Naive thymus-derived CD8-positive, alpha-beta T cell (primary cell): ENCODE measurements at regions not wholly inside any gene's neighbourhood (a gene's known extent, or its start where the extent isn't known, plus 50 kb on each side); places are given as distances from the start of the nearest gene placed in this dataset.

Experiments used
- ATAC-seq, 2 donors: fragments of 150-1000 bp; cut with Tn5 transposase in 1 of 2; sonication (Bioruptor Pico), chemical (Tn5 transposase) in 1 of 2; 1 replicate in 1 of 2; 2 replicates in 1 of 2; pipeline ENCODE4 v1.10.0; 2021; ENCODE audit warnings: mild to moderate bottlenecking in 2 of 2, moderate library complexity in 2 of 2
- POLR2A ChIA-PET: fragments of 350-600 bp; sonication (Branson Sonifier 250); formaldehyde crosslinking; loops from one replicate; lab custom pipeline; 2021; ENCODE audit warnings: antibody characterized with exemption; lab: Charles Lee
- DNase-seq, 10 donors: peaks; one replicate each; pipeline versions ENCODE4 v3.0.0 to v3.0.0-alpha.2; 2020 to 2022
- H3K27ac Mint-ChIP-seq, 10 donors: one replicate each; pipeline ENCODE4 v1.8.0; 2020 to 2022; ENCODE audit warnings: mild to moderate bottlenecking in 10 of 10, mixed read lengths in 10 of 10, moderate library complexity in 4 of 10, inconsistent platforms in 1 of 10
- H3K27me3 Mint-ChIP-seq, 5 donors: one replicate each; pipeline ENCODE4 v1.8.0; 2021 to 2022; ENCODE audit warnings: mixed read lengths in 5 of 5
- H3K36me3 Mint-ChIP-seq, 3 donors: one replicate each; pipeline ENCODE4 v1.8.0; 2020 to 2022; ENCODE audit warnings: mixed read lengths in 3 of 3, mild to moderate bottlenecking in 2 of 3, inconsistent platforms in 1 of 3
- H3K4me1 Mint-ChIP-seq, 4 donors: one replicate each; pipeline ENCODE4 v1.8.0; 2021 to 2022; ENCODE audit warnings: mixed read lengths in 4 of 4
- H3K4me3 Mint-ChIP-seq, 10 donors: one replicate each; pipeline ENCODE4 v1.8.0; 2020 to 2022; ENCODE audit warnings: mild to moderate bottlenecking in 10 of 10, mixed read lengths in 10 of 10, moderate library complexity in 6 of 10, inconsistent platforms in 1 of 10
- H3K9me3 Mint-ChIP-seq, 9 donors: one replicate each; pipeline ENCODE4 v1.8.0; 2020 to 2022; ENCODE audit warnings: mixed read lengths in 9 of 9, mild to moderate bottlenecking in 3 of 9, inconsistent platforms in 1 of 9, moderate library complexity in 1 of 9

GRCh38 chr20:48571949-48572847, 255.6 kb downstream of the PREX1 start:
- no peaks in the 10 kb centered on the region for H3K9me3 Mint-ChIP-seq
- ATAC-seq = no peak
- POLR2A ChIA-PET = no interaction called here
- H3K36me3 Mint-ChIP-seq = no peaks in the 10 kb centered on the region
- peaks cover 0 to 5% (median 2%) of the 10 kb centered on the region in 5 donors for H3K27me3 Mint-ChIP-seq
- no peak overlapping the region for H3K4me3 Mint-ChIP-seq
- no peaks in the 10 kb centered on the region for H3K4me1 Mint-ChIP-seq
- peak in 1 of 10 donors; percentile 28 for DNase-seq
- H3K27ac Mint-ChIP-seq = no peak overlapping the region

GRCh38 chr20:48569679-48570078, 258.1 kb downstream of the PREX1 start:
- H3K27me3 Mint-ChIP-seq = peaks cover 6 to 17% (median 11%) of the 10 kb centered on the region in 5 donors
- H3K4me1 Mint-ChIP-seq = no peaks in the 10 kb centered on the region
- H3K27ac Mint-ChIP-seq = no peak overlapping the region
- ATAC-seq (no peak), DNase-seq (no peak)
- POLR2A ChIA-PET = no interaction called here
- no peak overlapping the region for H3K4me3 Mint-ChIP-seq
- H3K9me3 Mint-ChIP-seq = peaks cover 0 to 3% (median 0%) of the 10 kb centered on the region in 9 donors
- H3K36me3 Mint-ChIP-seq = no peaks in the 10 kb centered on the region

- Mint-ChIP-seq H3K27me3 (peaks cover 6 to 20% (median 11%) of the 10 kb centered on the region in 5 donors), H3K27ac (no peak overlapping the region), H3K9me3 (peaks cover 0 to 5% (median 0%) of the 10 kb centered on the region in 9 donors), H3K4me1 (no peaks in the 10 kb centered on the region), H3K4me3 (no peak overlapping the region), H3K36me3 (no peaks in the 10 kb centered on the region)
- ATAC-seq = no peak
- POLR2A ChIA-PET = no interaction called here
- DNase-seq = no peak
Measured at GRCh38 chr20:48568520-48568919, 259.3 kb downstream of the PREX1 start.

GRCh38 chr20:48567145-48567544, 260.7 kb downstream of the PREX1 start:
- no peak overlapping the region for H3K27ac Mint-ChIP-seq
- POLR2A ChIA-PET = no interaction called here
- ATAC-seq (no peak), DNase-seq (peak in 1 of 10 donors; percentile 22)
- H3K27me3 Mint-ChIP-seq = peaks cover 6 to 20% (median 10%) of the 10 kb centered on the region in 5 donors
- no peaks in the 10 kb centered on the region for H3K36me3 Mint-ChIP-seq
- peaks cover 0 to 6% (median 0%) of the 10 kb centered on the region in 9 donors for H3K9me3 Mint-ChIP-seq
- no peak overlapping the region for H3K4me3 Mint-ChIP-seq
- H3K4me1 Mint-ChIP-seq = no peaks in the 10 kb centered on the region

- Mint-ChIP-seq H3K27ac (no peak overlapping the region), H3K36me3 (no peaks in the 10 kb centered on the region), H3K4me3 (no peak overlapping the region), H3K27me3 (peaks cover 6 to 20% (median 10%) of the 10 kb centered on the region in 5 donors), H3K4me1 (no peaks in the 10 kb centered on the region), H3K9me3 (peaks cover 0 to 6% (median 0%) of the 10 kb centered on the region in 9 donors)
- ATAC-seq (no peak), DNase-seq (no peak)
- POLR2A ChIA-PET = no interaction called here
Measured at GRCh38 chr20:48564982-48565539, 262.7 kb downstream of the PREX1 start.

DNA sequence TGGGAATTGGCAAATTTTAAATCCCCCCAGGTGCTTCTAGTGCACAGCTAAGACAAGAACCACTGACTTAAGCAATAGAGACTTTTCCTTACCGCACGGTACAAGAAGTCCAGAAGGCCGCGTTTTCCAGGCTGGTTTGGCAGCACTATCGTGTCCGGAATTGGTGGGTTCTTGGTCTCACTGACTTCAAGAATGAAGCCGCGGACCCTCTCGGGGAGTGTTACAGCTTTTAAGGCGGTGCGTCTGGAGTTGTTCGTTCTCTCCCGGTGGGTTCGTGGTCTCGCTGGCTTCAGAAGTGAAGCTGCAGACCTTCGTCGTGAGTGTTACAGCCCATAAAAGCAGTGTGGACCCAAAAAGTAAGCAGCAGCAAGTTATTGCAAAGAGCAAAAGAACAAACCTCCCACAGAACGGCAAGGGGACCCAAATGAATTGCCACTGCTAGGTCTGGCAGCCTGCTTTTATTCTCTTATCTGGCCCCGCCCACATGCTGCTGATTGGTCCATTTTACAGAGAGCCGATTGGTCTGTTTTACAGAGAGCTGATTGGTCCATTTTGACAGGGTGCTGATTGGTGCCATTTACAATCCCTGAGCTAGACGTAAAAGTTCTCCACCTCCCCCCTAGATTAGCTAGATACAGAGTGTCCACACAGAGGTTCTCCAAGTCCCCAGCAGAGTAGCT, 264.5 kb downstream of the PREX1 start:
- no peak for DNase-seq
- Mint-ChIP-seq H3K27ac (no peak overlapping the region), H3K27me3 (peaks cover 8 to 20% (median 10%) of the 10 kb centered on the region in 5 donors), H3K4me1 (no peaks in the 10 kb centered on the region), H3K9me3 (peaks cover 0 to 6% (median 0%) of the 10 kb centered on the region in 9 donors), H3K4me3 (no peak overlapping the region), H3K36me3 (no peaks in the 10 kb centered on the region)
- ATAC-seq = no peak
- POLR2A ChIA-PET = no interaction called here

DNA sequence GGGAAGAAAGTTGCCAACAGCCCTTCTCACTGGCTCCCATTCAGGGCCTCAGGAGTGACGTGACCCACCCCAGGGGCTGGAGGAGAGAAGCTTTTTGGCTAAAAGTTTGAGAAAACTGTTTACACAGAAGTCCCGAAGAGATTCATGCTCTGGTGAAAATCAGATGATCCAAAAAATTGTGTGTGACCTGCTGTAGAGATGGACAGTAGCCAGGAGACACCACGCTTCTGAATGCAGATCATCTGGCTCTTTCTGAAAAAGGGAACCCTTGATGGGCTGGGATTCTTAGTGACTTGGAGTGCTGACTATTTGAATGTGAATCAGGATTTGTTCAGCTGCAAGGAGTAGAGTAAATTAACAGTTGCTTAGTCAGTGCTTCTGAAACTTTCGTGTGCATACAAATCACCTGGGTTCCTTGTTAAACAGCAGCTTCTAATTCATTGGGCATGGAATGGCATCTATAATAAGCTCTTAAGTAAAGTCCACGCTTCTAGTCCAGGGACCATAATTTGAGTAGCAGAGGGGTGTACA, 265.1 kb downstream of the PREX1 start:
- Mint-ChIP-seq H3K9me3 (peaks cover 0 to 6% (median 0%) of the 10 kb centered on the region in 9 donors), H3K27ac (no peak overlapping the region)

GRCh38 chr20:48558906-48559305, 268.9 kb downstream of the PREX1 start:
- Mint-ChIP-seq H3K4me3 (no peak overlapping the region), H3K4me1 (no peaks in the 10 kb centered on the region), H3K9me3 (peaks cover 0 to 4% (median 0%) of the 10 kb centered on the region in 9 donors), H3K36me3 (no peaks in the 10 kb centered on the region), H3K27me3 (peaks cover 0 to 7% (median 2%) of the 10 kb centered on the region in 5 donors), H3K27ac (no peak overlapping the region)
- DNase-seq (no peak), ATAC-seq (no peak)
- POLR2A ChIA-PET = no interaction called here

More for the DNA sequence above, 265.1 kb downstream of the PREX1 start:
- DNase-seq (no peak), ATAC-seq (no peak)
- POLR2A ChIA-PET = no interaction called here
- H3K4me1 Mint-ChIP-seq = no peaks in the 10 kb centered on the region
- peaks cover 8 to 20% (median 10%) of the 10 kb centered on the region in 5 donors for H3K27me3 Mint-ChIP-seq
- no peak overlapping the region for H3K4me3 Mint-ChIP-seq
- no peaks in the 10 kb centered on the region for H3K36me3 Mint-ChIP-seq

DNA sequence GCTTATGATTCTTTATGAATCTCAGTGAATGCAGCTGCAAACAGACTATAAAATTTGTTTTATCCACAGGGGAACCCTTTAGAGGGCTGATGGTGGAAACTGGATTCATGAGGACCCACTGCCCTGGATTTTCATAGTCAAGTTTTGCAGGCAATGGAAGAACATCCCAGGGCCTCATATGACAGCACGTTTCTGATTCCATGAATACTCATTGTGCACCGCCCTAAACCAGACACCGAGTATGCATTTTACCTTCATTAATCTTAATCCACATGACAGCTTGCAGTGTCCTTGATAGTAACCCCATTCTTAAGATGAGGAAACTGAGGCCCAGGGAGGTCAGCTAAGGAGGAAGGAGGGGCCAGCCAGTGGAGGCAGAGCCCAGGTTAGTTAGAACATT, 270.4 kb downstream of the PREX1 start:
- Mint-ChIP-seq H3K4me1 (no peaks in the 10 kb centered on the region), H3K27ac (no peak overlapping the region), H3K9me3 (no peaks in the 10 kb centered on the region), H3K4me3 (no peak overlapping the region), H3K27me3 (peaks cover 0 to 8% (median 0%) of the 10 kb centered on the region in 5 donors), H3K36me3 (no peaks in the 10 kb centered on the region)
- ATAC-seq (no peak), DNase-seq (no peak)
- POLR2A ChIA-PET = no interaction called here

DNA sequence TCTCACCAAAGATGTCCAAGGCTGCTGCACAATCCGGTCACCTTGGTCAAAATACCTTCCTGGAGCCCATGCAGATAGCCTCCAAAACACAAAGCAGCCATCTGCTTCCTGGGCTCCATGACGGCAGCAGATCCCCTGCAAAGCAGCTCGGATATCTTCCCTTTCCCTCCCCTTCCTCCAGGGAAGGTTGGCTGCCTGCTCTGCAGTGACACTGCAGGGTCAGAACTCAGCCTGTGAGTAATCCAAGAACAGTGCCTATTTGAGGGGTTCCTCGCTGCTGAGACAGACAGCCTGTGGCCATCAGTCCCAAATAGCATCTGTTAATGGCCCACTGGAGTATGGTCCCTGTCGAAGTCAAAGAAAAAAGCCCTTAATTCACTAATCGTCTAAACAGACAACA, 270.8 kb downstream of the PREX1 start:
- no peaks in the 10 kb centered on the region for H3K36me3 Mint-ChIP-seq
- H3K27me3 Mint-ChIP-seq = peaks cover 0 to 8% (median 0%) of the 10 kb centered on the region in 5 donors
- POLR2A ChIA-PET = no interaction called here
- no peak for DNase-seq
- H3K4me3 Mint-ChIP-seq = no peak overlapping the region
- no peaks in the 10 kb centered on the region for H3K9me3 Mint-ChIP-seq
- H3K27ac Mint-ChIP-seq = no peak overlapping the region
- no peaks in the 10 kb centered on the region for H3K4me1 Mint-ChIP-seq
- ATAC-seq = no peak

GRCh38 chr20:48552550-48552949, 275.2 kb downstream of the PREX1 start:
- Mint-ChIP-seq H3K9me3 (no peaks in the 10 kb centered on the region), H3K27me3 (peaks cover 6 to 12% (median 9%) of the 10 kb centered on the region in 5 donors), H3K4me1 (no peaks in the 10 kb centered on the region), H3K36me3 (no peaks in the 10 kb centered on the region), H3K4me3 (no peak overlapping the region), H3K27ac (no peak overlapping the region)
- ATAC-seq (no peak), DNase-seq (no peak)
- POLR2A ChIA-PET = no interaction called here

- ATAC-seq (no peak), DNase-seq (no peak)
- no peaks in the 10 kb centered on the region for H3K4me1 Mint-ChIP-seq
- H3K27ac Mint-ChIP-seq = no peak overlapping the region
- POLR2A ChIA-PET = no interaction called here
- H3K36me3 Mint-ChIP-seq = no peaks in the 10 kb centered on the region
- peaks cover 5 to 12% (median 6%) of the 10 kb centered on the region in 5 donors for H3K27me3 Mint-ChIP-seq
- H3K4me3 Mint-ChIP-seq = no peak overlapping the region
- H3K9me3 Mint-ChIP-seq = no peaks in the 10 kb centered on the region
Measured at GRCh38 chr20:48550814-48551213, 277.0 kb downstream of the PREX1 start.

GRCh38 chr20:48547664-48548063, 280.1 kb downstream of the PREX1 start:
- Mint-ChIP-seq H3K27me3 (peaks cover 11 to 42% (median 28%) of the 10 kb centered on the region in 5 donors), H3K4me3 (no peak overlapping the region), H3K9me3 (peaks cover 0 to 4% (median 0%) of the 10 kb centered on the region in 9 donors), H3K4me1 (no peaks in the 10 kb centered on the region), H3K36me3 (peaks cover 0 to 3% (median 0%) of the 10 kb centered on the region in 3 donors), H3K27ac (no peak overlapping the region)
- ATAC-seq (no peak), DNase-seq (no peak)
- POLR2A ChIA-PET = no interaction called here
